ENCODE measurements at regions not wholly inside any gene's neighbourhood (a gene's known extent, or its start where the extent isn't known, plus 50 kb on each side); places are given as distances from the start of the nearest gene placed in this dataset.

GRCh38 chr9:7407246-7407645 is 392.3 kb downstream of the DMAC1 start:
- POLR2A ChIA-PET = no interaction called here
- H3K36me3 Mint-ChIP-seq (ENCODE audit: low read depth) = no peaks in the 10 kb centered on the region
- no peak overlapping the region for H3K4me3 Mint-ChIP-seq
- CTCF ChIA-PET = no interaction called here
- intact Hi-C loops (cut with DNase I, micrococcal nuclease) = no loop called here
- no peaks in the 10 kb centered on the region for H3K9me3 Mint-ChIP-seq (ENCODE audit: low read depth)
- DNase-seq (no peak), ATAC-seq (no peak)
- peaks cover 8% of the 10 kb centered on the region for H3K4me1 Mint-ChIP-seq
- H3K27ac Mint-ChIP-seq = no peak overlapping the region
- peaks cover 15% of the 10 kb centered on the region for H3K27me3 Mint-ChIP-seq

GRCh38 chr9:7405924-7406604 is 393.5 kb downstream of the DMAC1 start:
- no peak overlapping the region for H3K27ac Mint-ChIP-seq
- H3K4me1 Mint-ChIP-seq = peaks cover 8% of the 10 kb centered on the region
- ChIA-PET CTCF (no interaction called here), POLR2A (interaction anchor here (0.6 kb wide), 1 partner anchor 53 kb away, joined by 3 read pairs; no protein-coding TSS in a partner anchor)
- peak; percentile 39 for ATAC-seq
- no peaks in the 10 kb centered on the region for H3K36me3 Mint-ChIP-seq (ENCODE audit: low read depth)
- DNase-seq = no peak
- intact Hi-C loops (cut with DNase I, micrococcal nuclease) = loop anchor here (1.0 kb wide), 3 partner anchors 108 to 129 kb away; no protein-coding TSS in a partner anchor
- no peaks in the 10 kb centered on the region for H3K9me3 Mint-ChIP-seq (ENCODE audit: low read depth)
- no peak overlapping the region for H3K4me3 Mint-ChIP-seq
- peaks cover 19% of the 10 kb centered on the region for H3K27me3 Mint-ChIP-seq

GRCh38 chr9:7403839-7404487 is 395.6 kb downstream of the DMAC1 start:
- CTCF ChIA-PET = no interaction called here
- DNase-seq (no peak), ATAC-seq (no peak)
- intact Hi-C loops (cut with DNase I, micrococcal nuclease) = loop anchor here in 1 of 2 experiments (5.0 kb wide), 1 partner anchor 133 kb away; no protein-coding TSS in a partner anchor
- H3K4me1 Mint-ChIP-seq = peaks cover 8% of the 10 kb centered on the region
- H3K4me3 Mint-ChIP-seq = no peak overlapping the region
- H3K9me3 Mint-ChIP-seq (ENCODE audit: low read depth) = no peaks in the 10 kb centered on the region
- H3K27me3 Mint-ChIP-seq = peaks cover 21% of the 10 kb centered on the region
- H3K27ac Mint-ChIP-seq = no peak overlapping the region
- POLR2A ChIA-PET = no interaction called here
- no peaks in the 10 kb centered on the region for H3K36me3 Mint-ChIP-seq (ENCODE audit: low read depth)

GRCh38 chr9:7403028-7403389 is 396.6 kb downstream of the DMAC1 start:
- peaks cover 8% of the 10 kb centered on the region for H3K4me1 Mint-ChIP-seq
- intact Hi-C loops (cut with DNase I, micrococcal nuclease) = loop anchor here in 1 of 2 experiments (5.0 kb wide), 1 partner anchor 134 kb away; no protein-coding TSS in a partner anchor
- CTCF ChIA-PET = interaction anchor here (0.8 to 1.5 kb wide), 2 partner anchors 12 to 132 kb away, joined by 3 to 12 read pairs; no protein-coding TSS in a partner anchor

GRCh38 chr9:7402334-7403027 is 397.1 kb downstream of the DMAC1 start:
- CTCF ChIA-PET = interaction anchor here (0.5 to 1.5 kb wide), 6 partner anchors 13 to 886 kb away, joined by 3 to 12 read pairs (median 3); no protein-coding TSS in a partner anchor
- intact Hi-C loops (cut with DNase I, micrococcal nuclease) = loop anchor here (1.0 to 5.0 kb wide), 2 partner anchors 134 to 135 kb away; no protein-coding TSS in a partner anchor

More at GRCh38 chr9:7403028-7403389, 396.6 kb downstream of the DMAC1 start:
- no peaks in the 10 kb centered on the region for H3K9me3 Mint-ChIP-seq (ENCODE audit: low read depth)
- POLR2A ChIA-PET = interaction anchor here (0.6 kb wide), 1 partner anchor 28 kb away, joined by 3 read pairs; no protein-coding TSS in a partner anchor
- ATAC-seq (no peak), DNase-seq (no peak)
- no peak overlapping the region for H3K4me3 Mint-ChIP-seq
- no peaks in the 10 kb centered on the region for H3K36me3 Mint-ChIP-seq (ENCODE audit: low read depth)
- H3K27me3 Mint-ChIP-seq = peaks cover 17% of the 10 kb centered on the region
- H3K27ac Mint-ChIP-seq = no peak overlapping the region

GRCh38 chr9:7401116-7401515 is 398.5 kb downstream of the DMAC1 start:
- H3K36me3 Mint-ChIP-seq (ENCODE audit: low read depth) = no peaks in the 10 kb centered on the region
- H3K27ac Mint-ChIP-seq = no peak overlapping the region
- peaks cover 4% of the 10 kb centered on the region for H3K4me1 Mint-ChIP-seq
- DNase-seq = no peak
- no peak overlapping the region for H3K4me3 Mint-ChIP-seq
- ATAC-seq = no peak
- CTCF ChIA-PET = interaction anchor here (1.1 kb wide), 1 partner anchor 13 kb away, joined by 3 read pairs; no protein-coding TSS in a partner anchor
- H3K9me3 Mint-ChIP-seq (ENCODE audit: low read depth) = no peaks in the 10 kb centered on the region
- peaks cover 10% of the 10 kb centered on the region for H3K27me3 Mint-ChIP-seq
- POLR2A ChIA-PET = no interaction called here
- intact Hi-C loops (cut with DNase I, micrococcal nuclease) = loop anchor here in 1 of 2 experiments (5.0 kb wide), 1 partner anchor 136 kb away; no protein-coding TSS in a partner anchor

More at GRCh38 chr9:7402334-7403027, 397.1 kb downstream of the DMAC1 start:
- no peak for DNase-seq
- POLR2A ChIA-PET = interaction anchor here (0.6 kb wide), 1 partner anchor 28 kb away, joined by 3 read pairs; no protein-coding TSS in a partner anchor
- Mint-ChIP-seq H3K27ac (no peak overlapping the region), H3K36me3 (ENCODE audit: low read depth) (no peaks in the 10 kb centered on the region), H3K9me3 (ENCODE audit: low read depth) (no peaks in the 10 kb centered on the region), H3K4me1 (peaks cover 8% of the 10 kb centered on the region), H3K27me3 (peaks cover 14% of the 10 kb centered on the region), H3K4me3 (no peak overlapping the region)
- no peak for ATAC-seq

- intact Hi-C loops (cut with DNase I, micrococcal nuclease) = no loop called here
- POLR2A ChIA-PET = no interaction called here
- CTCF ChIA-PET = no interaction called here
Measured at GRCh38 chr9:7394002-7394774, 405.4 kb downstream of the DMAC1 start.

GRCh38 chr9:7392148-7392547 is 407.4 kb downstream of the DMAC1 start:
- DNase-seq (no peak), ATAC-seq (no peak)
- Mint-ChIP-seq H3K4me1 (no peaks in the 10 kb centered on the region), H3K4me3 (no peak overlapping the region), H3K9me3 (ENCODE audit: low read depth) (no peaks in the 10 kb centered on the region), H3K27me3 (peaks cover 10% of the 10 kb centered on the region), H3K27ac (no peak overlapping the region), H3K36me3 (ENCODE audit: low read depth) (no peaks in the 10 kb centered on the region)
- intact Hi-C loops (cut with DNase I, micrococcal nuclease) = no loop called here
- CTCF ChIA-PET = no interaction called here
- POLR2A ChIA-PET = no interaction called here

More at GRCh38 chr9:7394002-7394774, 405.4 kb downstream of the DMAC1 start:
- Mint-ChIP-seq H3K27me3 (peaks cover 6% of the 10 kb centered on the region), H3K36me3 (ENCODE audit: low read depth) (no peaks in the 10 kb centered on the region), H3K27ac (no peak overlapping the region), H3K4me3 (no peak overlapping the region), H3K9me3 (ENCODE audit: low read depth) (no peaks in the 10 kb centered on the region), H3K4me1 (no peaks in the 10 kb centered on the region)
- ATAC-seq = no peak
- DNase-seq = no peak

- DNase-seq (no peak), ATAC-seq (no peak)
- no peaks in the 10 kb centered on the region for H3K36me3 Mint-ChIP-seq (ENCODE audit: low read depth)
- no peak overlapping the region for H3K4me3 Mint-ChIP-seq
- no peak overlapping the region for H3K27ac Mint-ChIP-seq
- H3K4me1 Mint-ChIP-seq = no peaks in the 10 kb centered on the region
- intact Hi-C loops (cut with DNase I, micrococcal nuclease) = no loop called here
- no peaks in the 10 kb centered on the region for H3K9me3 Mint-ChIP-seq (ENCODE audit: low read depth)
- ChIA-PET POLR2A (no interaction called here), CTCF (no interaction called here)
- H3K27me3 Mint-ChIP-seq = peaks cover 9% of the 10 kb centered on the region
Measured at GRCh38 chr9:7388755-7389154, 410.8 kb downstream of the DMAC1 start.

- intact Hi-C loops (cut with DNase I, micrococcal nuclease) = no loop called here
Measured at GRCh38 chr9:7387840-7388239, 411.7 kb downstream of the DMAC1 start.

GRCh38 chr9:7382304-7382703 is 417.3 kb downstream of the DMAC1 start:
- ATAC-seq = no peak
- no peaks in the 10 kb centered on the region for H3K9me3 Mint-ChIP-seq (ENCODE audit: low read depth)
- no peak for DNase-seq
- peaks cover 7% of the 10 kb centered on the region for H3K27me3 Mint-ChIP-seq
- POLR2A ChIA-PET = no interaction called here
- no peaks in the 10 kb centered on the region for H3K4me1 Mint-ChIP-seq
- no peak overlapping the region for H3K4me3 Mint-ChIP-seq
- H3K27ac Mint-ChIP-seq = no peak overlapping the region
- no peaks in the 10 kb centered on the region for H3K36me3 Mint-ChIP-seq (ENCODE audit: low read depth)
- CTCF ChIA-PET = no interaction called here
- intact Hi-C loops (cut with DNase I, micrococcal nuclease) = loop anchor here in 1 of 2 experiments (5.0 kb wide), 1 partner anchor 35 kb away; no protein-coding TSS in a partner anchor

More at GRCh38 chr9:7387840-7388239, 411.7 kb downstream of the DMAC1 start:
- no peak for ATAC-seq
- Mint-ChIP-seq H3K4me1 (no peaks in the 10 kb centered on the region), H3K27me3 (peaks cover 6% of the 10 kb centered on the region), H3K9me3 (ENCODE audit: low read depth) (no peaks in the 10 kb centered on the region), H3K27ac (no peak overlapping the region), H3K36me3 (ENCODE audit: low read depth) (no peaks in the 10 kb centered on the region), H3K4me3 (no peak overlapping the region)
- ChIA-PET CTCF (no interaction called here), POLR2A (no interaction called here)
- no peak for DNase-seq
